Mononuclear cell (primary cell): ENCODE measurements at regions not wholly inside any gene's neighbourhood (a gene's known extent, or its start where the extent isn't known, plus 50 kb on each side); places are given as distances from the start of the nearest gene placed in this dataset.
"Not testable (repeated sequence)": the region's sequence is repeated elsewhere in the genome, so short reads cannot be mapped to it uniquely, and the experiment has no call there.

Source experiments
- H3K27me3 ChIP-seq: 2 replicates; pipeline ENCODE4 v1.6.0; 2011; ENCODE audit warnings: low read length, control low read depth; ENCODE audit not compliant: insufficient read depth
- H3K4me1 ChIP-seq: 2 replicates; pipeline ENCODE4 v1.5.1; 2011; ENCODE audit warnings: mild to moderate bottlenecking, low read length, control low read depth; ENCODE audit not compliant: insufficient read depth
- H3K4me3 ChIP-seq: 2 replicates; pipeline ENCODE4 v1.5.1; 2011; ENCODE audit warnings: mild to moderate bottlenecking, low read length, moderate library complexity
- H3K9me3 ChIP-seq: 2 replicates; pipeline ENCODE4 v1.5.1; 2011; ENCODE audit warnings: low read depth, mild to moderate bottlenecking, control low read depth, low read length

DNA sequence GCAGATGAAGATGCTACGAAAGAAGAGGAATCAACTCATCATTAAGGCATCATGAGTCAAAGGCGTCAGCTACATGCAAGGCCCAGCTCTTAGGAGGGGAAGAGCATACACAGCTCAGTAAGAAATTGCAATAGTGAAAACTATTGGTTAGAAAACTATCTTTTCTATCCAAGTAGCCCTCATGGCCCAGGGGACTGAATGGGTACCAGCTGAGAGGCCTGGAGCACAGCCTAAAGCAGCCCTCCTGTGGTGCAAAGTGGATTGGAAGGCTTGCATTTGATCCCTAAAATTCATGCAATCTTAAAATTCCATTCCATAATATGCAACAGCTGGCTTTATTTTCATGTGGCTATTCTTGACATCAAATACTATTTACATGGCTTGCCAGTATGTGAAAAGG, 251.8 kb upstream of the USP24 start:
- Histone ChIP-seq H3K27me3 (no peaks in the 10 kb centered on the region), H3K4me3 (no peak overlapping the region), H3K9me3 (no peaks in the 10 kb centered on the region), H3K4me1 (no peaks in the 10 kb centered on the region)

DNA sequence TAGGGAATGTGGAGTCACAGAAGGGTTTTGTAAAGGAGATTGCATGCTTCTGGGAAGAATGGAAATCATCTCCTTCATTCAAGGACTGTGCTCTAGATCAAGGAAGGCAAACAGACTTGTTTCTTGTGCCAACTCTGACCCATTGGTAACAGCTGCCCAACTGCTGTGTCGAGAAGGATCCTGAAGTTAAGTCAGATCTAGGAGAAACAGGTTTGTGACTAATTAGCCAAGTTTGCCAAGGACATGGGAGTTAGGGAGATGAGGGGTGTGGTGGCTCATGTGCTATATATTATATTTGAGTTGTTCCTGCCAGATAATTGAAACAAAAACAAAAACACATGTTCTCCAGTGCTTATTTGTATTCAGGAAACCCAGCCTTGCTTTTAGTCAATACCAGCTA, 251.2 kb upstream of the USP24 start:
- Histone ChIP-seq H3K4me1 (no peaks in the 10 kb centered on the region), H3K9me3 (no peaks in the 10 kb centered on the region), H3K27me3 (no peaks in the 10 kb centered on the region), H3K4me3 (no peak overlapping the region)

DNA sequence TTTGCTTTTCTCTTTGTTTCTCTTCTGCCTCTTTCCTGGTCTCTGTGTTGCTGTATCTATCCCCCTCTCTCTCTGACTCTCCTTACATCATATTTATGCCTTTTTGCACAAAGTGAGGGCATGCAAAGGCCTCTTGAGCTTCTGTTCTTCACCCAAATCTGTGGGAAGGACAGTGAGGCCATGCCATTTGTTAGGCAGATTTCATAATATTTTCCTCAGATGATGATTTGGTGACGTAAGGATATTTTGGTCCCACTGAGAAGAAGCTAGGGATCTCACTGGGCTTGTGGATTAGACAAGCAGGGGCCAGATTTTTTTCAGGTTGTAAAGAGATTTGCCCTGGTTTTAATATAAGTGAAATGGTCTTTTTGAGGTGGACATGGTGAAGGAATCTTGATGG, 249.4 kb upstream of the USP24 start:
- Histone ChIP-seq H3K9me3 (no peaks in the 10 kb centered on the region), H3K27me3 (no peaks in the 10 kb centered on the region), H3K4me3 (no peak overlapping the region), H3K4me1 (no peaks in the 10 kb centered on the region)

DNA sequence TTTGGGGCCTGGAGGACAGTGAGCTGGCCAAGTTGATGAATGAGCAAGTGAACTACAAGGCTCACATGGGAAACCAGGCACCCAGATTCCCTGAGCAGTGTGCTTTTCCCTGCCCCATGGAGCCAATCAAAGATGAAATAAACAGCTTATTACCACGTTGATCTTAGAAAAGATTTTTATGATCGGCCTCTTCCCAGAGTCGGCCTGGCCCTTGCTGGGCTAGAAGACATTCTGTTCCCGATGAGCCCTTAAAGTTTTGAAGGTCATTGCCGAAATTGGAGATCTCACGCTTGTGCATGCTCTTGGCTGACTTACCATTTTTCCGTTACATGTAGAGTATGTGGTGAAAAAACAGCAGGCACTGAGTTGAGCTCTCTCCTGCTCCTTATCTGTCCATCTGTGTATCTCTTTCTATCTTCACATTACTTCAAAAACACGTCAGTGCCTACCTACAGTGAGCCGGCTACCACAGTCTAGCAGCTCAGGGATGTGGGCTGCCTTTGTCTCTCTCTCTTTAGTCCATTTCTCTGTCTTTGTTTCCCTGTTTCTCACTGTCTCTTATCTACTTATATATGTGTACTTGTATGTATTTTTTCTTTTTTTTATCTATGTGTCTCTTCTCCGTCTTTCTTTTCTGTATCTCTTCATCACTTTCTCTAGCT, 248.8 kb upstream of the USP24 start:
- Histone ChIP-seq H3K27me3 (no peaks in the 10 kb centered on the region), H3K4me3 (no peak overlapping the region), H3K9me3 (no peaks in the 10 kb centered on the region), H3K4me1 (no peaks in the 10 kb centered on the region)

GRCh38 chr1:55457874-55458273, 242.7 kb upstream of the USP24 start:
- no peak overlapping the region for H3K4me3 ChIP-seq
- no peaks in the 10 kb centered on the region for H3K9me3 ChIP-seq
- no peaks in the 10 kb centered on the region for H3K4me1 ChIP-seq
- H3K27me3 ChIP-seq, result no peaks in the 10 kb centered on the region

DNA sequence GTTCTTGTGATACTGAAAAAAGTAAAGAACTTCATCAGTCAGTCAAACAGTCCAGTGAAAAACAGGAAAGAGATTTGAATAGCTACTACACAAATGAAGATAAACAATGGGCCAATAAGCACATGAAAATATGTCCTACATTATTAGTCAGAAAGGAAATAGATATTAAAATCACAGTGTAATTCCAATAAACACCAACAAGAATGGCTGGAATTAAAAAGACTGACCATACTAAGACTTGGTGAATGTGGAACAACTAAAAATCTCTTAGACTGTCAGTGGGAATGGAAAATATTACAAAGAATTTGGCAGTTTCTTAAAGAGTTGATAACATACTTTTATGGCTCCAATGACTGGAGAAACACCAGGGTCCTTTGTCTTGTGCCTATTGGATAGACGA, 241.8 kb upstream of the USP24 start:
- H3K4me3 ChIP-seq, result no peak overlapping the region

DNA sequence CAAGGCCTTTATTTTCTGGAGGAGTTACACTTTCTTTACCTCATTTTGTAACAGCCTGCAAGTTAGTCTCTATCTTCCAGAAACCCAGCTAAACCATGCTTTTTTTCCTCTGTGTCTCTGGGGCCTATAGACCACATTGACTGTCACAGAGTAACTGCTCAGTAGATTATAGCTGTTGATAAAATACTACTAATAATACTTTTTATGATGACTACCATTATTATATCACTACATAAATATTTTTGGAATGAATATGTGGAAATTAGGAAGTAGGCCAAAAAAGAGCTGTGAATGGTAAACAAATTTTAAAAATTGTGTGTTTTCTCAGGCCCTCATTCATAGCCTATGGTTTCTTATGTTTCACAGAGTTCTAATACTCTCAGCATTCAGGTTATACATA, 233.1 kb upstream of the USP24 start:
- no peak overlapping the region for H3K4me3 ChIP-seq
- H3K4me1 ChIP-seq, result no peaks in the 10 kb centered on the region

More for the DNA sequence above, 241.8 kb upstream of the USP24 start:
- Histone ChIP-seq H3K4me1 (no peaks in the 10 kb centered on the region), H3K27me3 (no peaks in the 10 kb centered on the region), H3K9me3 (no peaks in the 10 kb centered on the region)

DNA sequence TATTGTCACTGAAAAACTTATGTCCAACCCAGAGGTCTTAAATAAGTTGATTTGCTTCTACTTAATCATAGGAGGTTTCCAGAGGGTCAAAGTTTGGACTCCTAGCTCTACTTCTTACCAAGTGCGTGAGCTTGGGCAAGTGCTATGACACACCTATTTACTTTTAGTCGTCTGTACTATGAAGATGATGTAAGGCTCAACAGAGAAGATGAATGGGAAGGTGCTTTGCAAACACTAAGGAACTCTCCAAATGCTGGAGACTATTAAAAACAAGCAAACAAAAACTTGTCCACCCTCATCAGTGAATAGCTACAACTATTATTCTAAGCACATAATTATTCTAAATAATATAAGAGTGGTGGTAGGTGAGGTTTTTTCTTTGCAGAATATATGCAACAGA, 232.3 kb upstream of the USP24 start:
- Histone ChIP-seq H3K4me1 (no peaks in the 10 kb centered on the region), H3K4me3 (no peak overlapping the region), H3K9me3 (no peaks in the 10 kb centered on the region), H3K27me3 (no peaks in the 10 kb centered on the region)

More for the DNA sequence above, 233.1 kb upstream of the USP24 start:
- Histone ChIP-seq H3K9me3 (no peaks in the 10 kb centered on the region), H3K27me3 (no peaks in the 10 kb centered on the region)

DNA sequence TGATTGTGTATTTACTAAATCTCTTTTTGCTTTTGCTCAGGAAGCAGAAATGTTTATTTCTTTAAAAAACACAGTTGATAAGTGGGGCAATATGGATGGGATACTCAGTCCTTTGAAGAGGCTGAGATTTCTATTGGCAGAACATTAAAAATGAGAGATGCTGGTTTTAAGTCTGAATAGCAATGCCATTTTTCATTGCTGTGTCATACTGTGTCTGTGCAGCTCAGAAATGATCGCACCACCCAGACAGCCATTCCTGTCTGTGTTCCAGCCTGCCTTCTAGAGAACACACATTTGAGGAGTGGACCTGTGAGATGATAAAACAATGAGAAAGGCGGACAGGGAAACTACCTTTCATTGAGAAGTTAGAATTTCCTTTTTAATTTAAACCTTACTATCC, 231.2 kb upstream of the USP24 start:
- H3K4me3 ChIP-seq, result no peak overlapping the region
- no peaks in the 10 kb centered on the region for H3K27me3 ChIP-seq
- no peaks in the 10 kb centered on the region for H3K4me1 ChIP-seq
- H3K9me3 ChIP-seq, result no peaks in the 10 kb centered on the region

DNA sequence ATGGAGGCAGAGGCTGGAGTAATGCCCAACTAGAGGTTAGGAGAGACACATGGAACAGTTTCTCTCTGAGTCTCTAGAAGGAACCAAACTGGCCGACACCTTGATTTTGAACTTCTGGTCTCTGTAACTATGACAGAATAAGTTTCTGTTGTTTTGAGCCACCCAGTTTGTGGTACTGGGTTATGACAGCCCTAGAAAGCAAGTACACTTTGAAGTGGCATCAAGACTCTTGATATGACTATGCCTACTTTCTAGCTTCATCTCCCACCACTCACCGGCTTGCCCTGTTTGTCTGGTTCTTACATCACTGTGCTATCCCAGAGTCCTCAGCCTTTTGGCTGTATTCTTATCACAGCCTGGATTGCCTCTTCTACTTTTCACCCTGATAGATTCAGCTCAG, 230.3 kb upstream of the USP24 start:
- H3K9me3 ChIP-seq, result no peaks in the 10 kb centered on the region
- no peaks in the 10 kb centered on the region for H3K27me3 ChIP-seq
- no peak overlapping the region for H3K4me3 ChIP-seq
- no peaks in the 10 kb centered on the region for H3K4me1 ChIP-seq

DNA sequence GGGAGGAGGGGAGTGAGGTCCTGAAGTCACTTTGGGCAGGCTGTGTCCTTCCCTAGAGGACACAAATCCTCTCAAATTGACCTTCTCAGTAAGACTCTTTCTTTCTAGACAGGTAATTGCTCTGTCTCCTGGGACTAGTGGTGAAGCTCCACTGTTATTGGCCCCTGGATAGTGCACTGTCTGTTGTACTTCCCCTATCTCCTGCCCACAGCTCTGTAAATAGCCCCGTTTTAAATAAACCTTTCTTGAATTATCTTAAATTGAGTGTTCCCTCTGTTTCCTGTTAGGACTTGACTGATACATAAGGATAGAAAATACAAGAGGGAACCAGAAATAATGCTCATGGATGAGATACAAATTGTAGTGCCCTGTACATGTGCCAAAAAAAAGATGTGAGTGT, 229.5 kb upstream of the USP24 start:
- H3K4me1 ChIP-seq, result no peaks in the 10 kb centered on the region
- no peaks in the 10 kb centered on the region for H3K9me3 ChIP-seq
- H3K27me3 ChIP-seq, result no peaks in the 10 kb centered on the region
- no peak overlapping the region for H3K4me3 ChIP-seq

DNA sequence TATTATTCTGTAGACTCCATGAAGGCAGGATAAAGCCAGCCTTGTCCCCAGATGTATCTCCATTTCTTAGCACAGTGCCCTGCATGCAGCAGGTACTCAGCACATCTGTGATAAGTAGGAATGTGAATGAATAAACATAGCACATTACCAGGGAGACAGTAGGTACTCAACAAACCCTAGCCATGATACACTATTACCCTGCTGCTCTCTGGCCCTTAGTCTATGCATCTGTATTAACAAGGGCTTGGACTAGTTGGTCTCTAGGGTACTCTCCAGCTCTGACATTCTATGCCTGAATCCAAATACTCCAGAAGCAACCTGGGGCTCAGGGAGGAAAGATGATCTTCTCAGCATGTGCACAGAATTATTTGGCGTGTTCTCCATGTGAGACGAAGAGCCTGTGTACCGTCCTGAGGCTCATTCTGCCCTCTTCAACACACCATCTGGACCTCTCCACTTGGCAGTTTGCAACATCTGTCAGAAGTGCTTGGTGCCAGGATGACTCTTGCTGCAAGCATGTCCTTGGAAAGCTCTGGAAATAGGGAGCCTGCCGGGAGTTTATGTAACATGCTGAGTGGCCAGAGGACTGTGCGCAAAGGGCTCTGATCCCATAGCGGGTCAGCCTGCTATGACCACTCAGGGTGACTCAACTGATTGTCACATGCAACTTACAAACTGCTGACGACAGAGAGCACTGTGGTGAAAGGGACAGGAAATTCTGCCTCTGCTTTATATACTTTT, 228.2 kb upstream of the USP24 start:
- Histone ChIP-seq H3K4me3 (no peak overlapping the region), H3K27me3 (no peaks in the 10 kb centered on the region), H3K9me3 (no peaks in the 10 kb centered on the region), H3K4me1 (no peaks in the 10 kb centered on the region)

GRCh38 chr1:55441489-55441888, 226.3 kb upstream of the USP24 start:
- no peaks in the 10 kb centered on the region for H3K4me1 ChIP-seq
- no peaks in the 10 kb centered on the region for H3K27me3 ChIP-seq
- no peak overlapping the region for H3K4me3 ChIP-seq
- H3K9me3 ChIP-seq, result no peaks in the 10 kb centered on the region

DNA sequence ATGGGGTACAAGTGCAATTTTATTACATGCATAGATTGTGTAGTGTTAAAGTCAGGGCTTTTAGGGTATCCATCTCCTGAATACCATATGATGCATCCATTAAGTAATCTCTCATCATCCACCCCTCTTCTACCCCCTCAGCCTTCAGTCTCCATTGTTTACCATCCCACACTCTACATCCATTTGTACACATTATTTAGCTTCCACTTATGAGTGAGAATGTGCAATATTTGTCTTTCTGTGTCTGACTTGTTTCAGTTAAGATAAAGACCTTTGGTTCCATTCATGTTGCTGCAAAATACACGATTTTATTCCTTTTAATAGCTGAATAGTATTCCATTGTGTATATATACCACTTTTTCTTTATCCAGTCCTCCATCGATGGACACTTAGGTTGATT, 222.5 kb upstream of the USP24 start:
- Histone ChIP-seq H3K27me3 (no peaks in the 10 kb centered on the region), H3K4me3 (no peak overlapping the region), H3K9me3 (no peaks in the 10 kb centered on the region), H3K4me1 (no peaks in the 10 kb centered on the region)

- H3K4me1 ChIP-seq, H3K9me3 ChIP-seq, H3K4me3 ChIP-seq, H3K27me3 ChIP-seq: not testable (repeated sequence)
Measured at GRCh38 chr1:55430720-55431119, 215.6 kb upstream of the USP24 start.

DNA sequence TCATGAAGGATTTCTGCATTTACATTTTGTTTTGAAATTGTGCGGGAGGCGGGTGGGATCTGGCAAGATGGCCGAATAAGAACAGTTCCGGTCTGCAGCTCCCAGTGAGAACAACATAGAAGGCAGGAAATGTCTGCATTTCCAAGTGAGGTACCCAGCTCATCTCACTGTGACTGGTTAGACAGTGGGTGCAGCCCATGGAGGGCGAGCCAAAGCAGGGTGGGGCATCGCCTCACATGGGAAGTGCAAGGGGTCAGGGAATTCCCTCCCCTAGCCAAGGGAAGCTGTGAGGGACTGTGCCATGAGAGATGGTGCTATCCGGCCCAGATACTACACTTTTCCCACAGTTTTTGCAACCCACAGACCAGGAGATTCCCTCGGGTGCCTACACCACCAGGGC, 215.0 kb upstream of the USP24 start:
- H3K27me3 ChIP-seq, H3K4me3 ChIP-seq, H3K9me3 ChIP-seq, H3K4me1 ChIP-seq: not testable (repeated sequence)
